ENCODE measurements at regions not wholly inside any gene's neighbourhood (a gene's known extent, or its start where the extent isn't known, plus 50 kb on each side); places are given as distances from the start of the nearest gene placed in this dataset.

DNA sequence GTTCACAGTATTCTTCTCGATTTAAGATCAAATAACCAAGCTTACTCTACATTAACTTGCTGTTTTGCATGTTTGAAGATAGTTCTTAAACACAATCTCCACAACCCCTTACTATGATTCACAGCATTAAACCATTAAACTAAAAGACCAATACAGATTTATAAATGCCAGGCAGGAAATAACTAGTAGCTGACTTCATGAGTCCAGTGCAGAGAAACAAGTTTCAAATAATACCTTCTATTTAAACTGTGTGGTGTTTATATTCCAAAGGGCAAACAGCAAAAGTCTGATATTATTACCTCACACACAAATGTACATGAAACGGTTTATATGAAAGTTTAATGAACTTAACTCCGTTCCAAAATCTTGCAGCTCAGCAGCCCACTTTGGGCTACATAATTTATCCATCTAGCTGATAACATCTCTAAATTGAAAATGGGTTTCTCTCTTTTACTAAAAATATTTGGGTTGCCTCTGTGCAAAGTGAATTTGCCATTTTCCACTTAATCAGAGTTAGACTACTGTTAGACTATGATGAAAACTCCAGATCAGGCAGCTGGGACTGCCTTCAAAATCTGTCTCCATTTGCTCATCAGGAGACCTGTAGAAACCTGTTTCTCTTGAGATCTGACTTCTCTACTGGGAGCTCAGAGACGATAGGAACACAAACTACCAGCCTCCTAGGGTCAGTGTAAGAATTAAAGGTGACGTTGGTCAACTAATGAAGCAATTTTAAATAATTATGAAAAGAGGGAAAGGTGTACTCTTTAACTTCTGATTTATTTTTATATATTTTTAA lies 287.3 kb downstream of the FZD1 start:
- H3K27me3 ChIP-seq (ENCODE audit: control insufficient read depth, insufficient read depth, low read length): no peaks in the 10 kb centered on the region
- ChIA-PET POLR2A (no interaction called here), CTCF (no interaction called here)
- H3K9me3 ChIP-seq (ENCODE audit: control insufficient read depth, insufficient read depth, low read length): no peaks in the 10 kb centered on the region
- H3K27ac ChIP-seq (ENCODE audit: low read depth, low read length): no peak overlapping the region
- TF ChIP-seq, protein P1, sequence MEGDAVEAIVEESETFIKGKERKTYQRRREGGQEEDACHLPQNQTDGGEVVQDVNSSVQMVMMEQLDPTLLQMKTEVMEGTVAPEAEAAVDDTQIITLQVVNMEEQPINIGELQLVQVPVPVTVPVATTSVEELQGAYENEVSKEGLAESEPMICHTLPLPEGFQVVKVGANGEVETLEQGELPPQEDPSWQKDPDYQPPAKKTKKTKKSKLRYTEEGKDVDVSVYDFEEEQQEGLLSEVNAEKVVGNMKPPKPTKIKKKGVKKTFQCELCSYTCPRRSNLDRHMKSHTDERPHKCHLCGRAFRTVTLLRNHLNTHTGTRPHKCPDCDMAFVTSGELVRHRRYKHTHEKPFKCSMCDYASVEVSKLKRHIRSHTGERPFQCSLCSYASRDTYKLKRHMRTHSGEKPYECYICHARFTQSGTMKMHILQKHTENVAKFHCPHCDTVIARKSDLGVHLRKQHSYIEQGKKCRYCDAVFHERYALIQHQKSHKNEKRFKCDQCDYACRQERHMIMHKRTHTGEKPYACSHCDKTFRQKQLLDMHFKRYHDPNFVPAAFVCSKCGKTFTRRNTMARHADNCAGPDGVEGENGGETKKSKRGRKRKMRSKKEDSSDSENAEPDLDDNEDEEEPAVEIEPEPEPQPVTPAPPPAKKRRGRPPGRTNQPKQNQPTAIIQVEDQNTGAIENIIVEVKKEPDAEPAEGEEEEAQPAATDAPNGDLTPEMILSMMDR (IDR thresholded peaks at IDR 0.05; ENCODE audit: low read depth, low read length): no peak
- no peak for DNase-seq (ENCODE audit: low read depth, low spot score)
- no peak overlapping the region for H3K4me3 ChIP-seq (ENCODE audit: low read depth, low read length)

DNA sequence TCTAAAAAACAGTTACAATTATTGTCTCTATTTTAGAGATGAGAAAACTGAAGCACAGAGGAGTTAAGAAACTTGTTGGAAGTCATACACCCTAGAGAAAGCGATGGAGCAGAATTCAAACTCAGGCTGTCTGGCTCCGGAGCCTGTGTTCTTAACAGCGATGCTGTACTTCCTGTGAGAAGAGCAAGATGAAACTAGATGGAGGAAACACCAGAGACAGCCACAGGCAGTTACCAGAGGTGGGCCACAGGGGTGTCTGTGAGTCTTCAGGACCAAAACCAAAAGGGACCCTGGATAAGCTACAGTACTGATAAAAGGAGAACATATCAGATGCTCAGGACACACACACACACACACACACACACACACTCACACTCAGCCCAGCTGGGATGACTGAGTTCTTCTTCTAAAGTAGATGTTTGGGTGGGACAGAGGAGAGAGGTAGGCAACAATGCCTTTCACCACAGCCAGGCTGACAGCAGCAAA lies 289.2 kb downstream of the FZD1 start:
- Histone ChIP-seq H3K9me3 (ENCODE audit: control insufficient read depth, insufficient read depth, low read length) (no peaks in the 10 kb centered on the region), H3K27ac (ENCODE audit: low read depth, low read length) (no peak overlapping the region), H3K4me3 (ENCODE audit: low read depth, low read length) (no peak overlapping the region), H3K27me3 (ENCODE audit: control insufficient read depth, insufficient read depth, low read length) (no peaks in the 10 kb centered on the region)
- TF ChIP-seq, protein P1 (IDR thresholded peaks at IDR 0.05; ENCODE audit: low read depth, low read length): no peak
- ChIA-PET POLR2A (no interaction called here), CTCF (no interaction called here)
- DNase-seq (ENCODE audit: low read depth, low spot score): no peak

DNA sequence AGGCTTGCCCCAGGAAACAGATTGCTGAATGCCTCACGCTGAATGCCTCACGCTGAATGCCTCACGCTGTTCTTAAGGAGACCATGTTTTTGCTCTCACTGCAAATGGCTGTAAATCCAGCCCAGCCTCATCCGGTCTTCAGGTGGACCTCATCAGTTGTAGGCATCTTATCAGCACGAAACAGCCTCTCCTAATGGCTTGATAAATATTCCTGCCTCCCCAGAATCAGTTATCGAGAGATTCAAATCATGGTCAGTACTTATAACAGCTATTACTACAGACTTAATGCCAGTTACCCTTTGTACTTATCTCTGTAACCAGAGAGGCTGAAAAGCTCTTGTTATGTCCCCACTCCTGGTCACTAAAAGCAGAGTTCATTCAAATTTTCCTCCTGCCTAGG lies 290.6 kb downstream of the FZD1 start:
- no peak overlapping the region for H3K4me3 ChIP-seq (ENCODE audit: low read depth, low read length)
- H3K27me3 ChIP-seq (ENCODE audit: control insufficient read depth, insufficient read depth, low read length): no peaks in the 10 kb centered on the region
- TF ChIP-seq, protein P1 (IDR thresholded peaks at IDR 0.05; ENCODE audit: low read depth, low read length): no peak
- H3K27ac ChIP-seq (ENCODE audit: low read depth, low read length): no peak overlapping the region
- ChIA-PET POLR2A (no interaction called here), CTCF (no interaction called here)
- no peaks in the 10 kb centered on the region for H3K9me3 ChIP-seq (ENCODE audit: control insufficient read depth, insufficient read depth, low read length)
- no peak for DNase-seq (ENCODE audit: low read depth, low spot score)

DNA sequence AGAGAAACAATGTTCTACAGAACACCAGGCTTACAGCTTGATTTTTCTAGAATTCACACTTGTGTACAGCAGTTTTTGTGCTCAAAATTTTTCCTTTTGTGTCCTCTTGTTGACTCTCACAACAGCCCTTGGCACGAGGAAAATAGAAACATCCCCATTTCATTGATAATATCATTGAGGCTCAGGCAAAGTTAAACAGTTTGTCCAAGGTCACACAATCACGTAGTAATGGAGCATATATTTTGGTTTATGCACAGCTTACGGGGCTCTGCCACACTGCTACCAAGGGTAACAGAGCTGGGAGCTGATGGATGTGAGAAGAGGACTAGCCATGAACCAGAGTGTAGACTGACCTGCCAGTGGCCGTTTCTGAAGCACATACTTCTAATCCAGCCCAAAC lies 292.0 kb downstream of the FZD1 start:
- DNase-seq (ENCODE audit: low read depth, low spot score): no peak
- TF ChIP-seq, protein P1 (IDR thresholded peaks at IDR 0.05; ENCODE audit: low read depth, low read length): no peak
- no peak overlapping the region for H3K27ac ChIP-seq (ENCODE audit: low read depth, low read length)
- CTCF ChIA-PET: no interaction called here
- H3K9me3 ChIP-seq (ENCODE audit: control insufficient read depth, insufficient read depth, low read length): no peaks in the 10 kb centered on the region
- no peaks in the 10 kb centered on the region for H3K27me3 ChIP-seq (ENCODE audit: control insufficient read depth, insufficient read depth, low read length)
- no peak overlapping the region for H3K4me3 ChIP-seq (ENCODE audit: low read depth, low read length)
- POLR2A ChIA-PET: no interaction called here

DNA sequence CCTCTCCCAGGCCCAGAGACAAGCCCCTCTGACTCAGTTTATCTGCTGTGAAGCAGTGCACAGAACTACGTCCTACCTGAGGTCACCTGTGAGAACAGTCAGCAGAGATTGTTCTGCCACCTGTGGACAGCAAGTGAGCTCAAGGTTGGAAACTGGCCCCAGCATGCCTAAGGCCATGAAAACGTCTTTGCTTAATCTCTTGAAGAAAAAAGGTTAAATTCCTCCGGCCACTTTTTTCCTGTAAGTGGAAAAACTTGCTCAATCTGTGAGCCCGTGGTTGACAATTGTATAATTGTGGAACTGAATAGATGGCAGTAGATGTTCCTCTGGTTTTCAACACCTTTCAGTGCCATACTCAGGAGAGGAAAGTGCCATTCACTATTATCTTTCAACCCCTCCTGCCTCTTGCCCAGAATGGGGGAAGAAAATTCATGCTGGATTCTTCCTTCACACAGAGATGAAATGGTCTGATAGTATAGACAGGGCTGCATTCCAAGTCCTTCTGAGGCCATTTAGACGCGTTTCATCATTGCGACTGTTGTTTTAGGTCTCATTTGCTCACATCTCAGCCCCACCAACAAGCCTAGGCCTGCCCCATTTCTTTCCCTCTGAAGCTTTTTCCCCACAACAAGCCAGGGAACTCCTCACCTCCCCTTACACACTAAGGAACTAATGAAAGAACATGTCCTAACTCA lies 292.9 kb downstream of the FZD1 start:
- no peak overlapping the region for H3K4me3 ChIP-seq (ENCODE audit: low read depth, low read length)
- H3K27ac ChIP-seq (ENCODE audit: low read depth, low read length): no peak overlapping the region
- no peaks in the 10 kb centered on the region for H3K27me3 ChIP-seq (ENCODE audit: control insufficient read depth, insufficient read depth, low read length)
- DNase-seq (ENCODE audit: low read depth, low spot score): no peak
- ChIA-PET CTCF (no interaction called here), POLR2A (no interaction called here)
- TF ChIP-seq, protein P1 (IDR thresholded peaks at IDR 0.05; ENCODE audit: low read depth, low read length): no peak
- no peaks in the 10 kb centered on the region for H3K9me3 ChIP-seq (ENCODE audit: control insufficient read depth, insufficient read depth, low read length)

All from AG04450 (cell line).